Panc1 (cell line): ENCODE measurements at regions not wholly inside any gene's neighbourhood (a gene's known extent, or its start where the extent isn't known, plus 50 kb on each side); places are given as distances from the start of the nearest gene placed in this dataset.
"Not testable (repeated sequence)": the region's sequence is repeated elsewhere in the genome, so short reads cannot be mapped to it uniquely, and the experiment has no call there.

Experiments
- ATAC-seq: fragments of 200-7000 bp; cut with Tn5 transposase; 2 replicates; pipeline ENCODE4 v1.9.1; 2020; ENCODE audit warnings: mild to moderate bottlenecking, moderate library complexity
- BruUV-seq: library from RNA; stranded (reverse); fragments of 400-500 nt; replicated peaks from 2 replicates; lab custom pipeline; 2021; lab: Mats Ljungman, UMichigan
- CTCF ChIA-PET: fragments of 300-600 bp; sonication (Branson Sonifier 250); formaldehyde crosslinking; loops from one replicate; lab custom pipeline; 2022; ENCODE audit warnings: antibody characterized with exemption; lab: Charles Lee
- POLR2A ChIA-PET: fragments of 300-600 bp; sonication (Branson Sonifier 250); formaldehyde crosslinking; loops from one replicate; lab custom pipeline; 2022; ENCODE audit warnings: antibody characterized with exemption; lab: Charles Lee
- DNase-seq: peaks from one replicate; pipeline ENCODE4 v3.0.0-alpha.2; 2010; ENCODE audit warnings: low read depth, low spot score
- H3K27ac ChIP-seq: 2 replicates; pipeline ENCODE4 v1.5.1; 2011; ENCODE audit warnings: mild to moderate bottlenecking, low read length, inconsistent platforms
- H3K27me3 ChIP-seq: fragments of 200-500 bp; sonication (Bioruptor generic); 2 replicates; pipeline ENCODE4 v1.6.0; 2014; ENCODE audit warnings: low read length, inconsistent platforms; ENCODE audit not compliant: control insufficient read depth, insufficient read depth
- H3K36me3 ChIP-seq: fragments of 200-500 bp; sonication (Bioruptor generic); 2 replicates; pipeline ENCODE4 v1.5.1; 2014; ENCODE audit warnings: inconsistent platforms, mild to moderate bottlenecking, low read length, moderate library complexity; ENCODE audit not compliant: control insufficient read depth, insufficient read depth
- H3K4me1 ChIP-seq: 2 replicates; pipeline ENCODE4 v1.5.1; 2011; ENCODE audit warnings: inconsistent platforms, mild to moderate bottlenecking, low read length, moderate library complexity; ENCODE audit not compliant: control insufficient read depth, insufficient read depth
- H3K4me3 ChIP-seq, 2 experiments: 2 replicates each; pipeline ENCODE4 v1.5.1; 2011 to 2012; ENCODE audit warnings: low read depth in 2 of 2, low read length in 2 of 2, mild to moderate bottlenecking in 2 of 2, inconsistent platforms in 1 of 2, moderate library complexity in 1 of 2
- H3K9me3 ChIP-seq: fragments of 200-500 bp; sonication (Bioruptor generic); 2 replicates; pipeline ENCODE4 v1.5.1; 2014; ENCODE audit warnings: low read depth, mild to moderate bottlenecking, inconsistent platforms, low read length, moderate library complexity; ENCODE audit not compliant: control insufficient read depth, insufficient read depth
- POLR2AphosphoS5 ChIP-seq: IDR thresholded peaks from 2 replicates; pipeline ENCODE4 v1.6.1; 2012; ENCODE audit warnings: mild to moderate bottlenecking, low read depth, low read length, moderate library complexity
- SIN3A ChIP-seq: IDR thresholded peaks from 2 replicates; pipeline ENCODE4 v1.6.1; 2012; ENCODE audit warnings: low read depth, mild to moderate bottlenecking, low read length, moderate library complexity, borderline replicate concordance; ENCODE audit not compliant: insufficient read depth
- TCF7L2 ChIP-seq: IDR thresholded peaks from 2 replicates; pipeline ENCODE4 v1.6.1; 2011; ENCODE audit warnings: mild to moderate bottlenecking, low read depth, low read length, inconsistent platforms
- in situ Hi-C: cut with HindIII; loops from 2 replicates; pipeline ENCODE4 v1.10.0; 2016; ENCODE audit warnings: low sequenced_read_pairs, low pct_unique_long_range_greater_than_20kb
- intact Hi-C: fragments of 100-400 bp; cut with micrococcal nuclease; formaldehyde crosslinking; loops from one replicate; pipeline ENCODE4 v1.10.0; 2022; ENCODE audit not compliant: unreplicated experiment
- TF ChIP-seq, protein P1 (sequence below): fragments of 450-650 bp; IDR thresholded peaks from 2 replicates; pipeline ENCODE4 v1.5.1; 2017; ENCODE audit warnings: mild to moderate bottlenecking
- TF ChIP-seq, protein P2 (sequence below), 2 experiments: IDR thresholded peaks; 2 replicates each; pipeline ENCODE4 v1.6.1; 2011 to 2012; ENCODE audit warnings: low read depth in 2 of 2, control low read depth in 1 of 2, low read length in 1 of 2, mild to moderate bottlenecking in 1 of 2, moderate library complexity in 1 of 2; ENCODE audit not compliant: insufficient read depth in 1 of 2

DNA sequence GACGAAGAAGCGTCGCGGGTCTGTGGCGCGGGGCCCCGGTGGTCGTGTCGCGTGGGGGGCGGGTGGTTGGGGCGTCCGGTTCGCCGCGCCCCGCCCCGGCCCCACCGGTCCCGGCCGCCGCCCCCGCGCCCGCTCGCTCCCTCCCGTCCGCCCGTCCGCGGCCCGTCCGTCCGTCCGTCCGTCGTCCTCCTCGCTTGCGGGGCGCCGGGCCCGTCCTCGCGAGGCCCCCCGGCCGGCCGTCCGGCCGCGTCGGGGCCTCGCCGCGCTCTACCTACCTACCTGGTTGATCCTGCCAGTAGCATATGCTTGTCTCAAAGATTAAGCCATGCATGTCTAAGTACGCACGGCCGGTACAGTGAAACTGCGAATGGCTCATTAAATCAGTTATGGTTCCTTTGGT, 1533.5 kb upstream of the TPTE start:
- ATAC-seq, intact Hi-C loops, DNase-seq, H3K9me3 ChIP-seq, in situ Hi-C loops, POLR2A ChIA-PET, H3K4me3 ChIP-seq, H3K36me3 ChIP-seq, CTCF ChIA-PET, H3K27ac ChIP-seq, H3K4me1 ChIP-seq, BruUV-seq, H3K27me3 ChIP-seq: not testable (repeated sequence)

DNA sequence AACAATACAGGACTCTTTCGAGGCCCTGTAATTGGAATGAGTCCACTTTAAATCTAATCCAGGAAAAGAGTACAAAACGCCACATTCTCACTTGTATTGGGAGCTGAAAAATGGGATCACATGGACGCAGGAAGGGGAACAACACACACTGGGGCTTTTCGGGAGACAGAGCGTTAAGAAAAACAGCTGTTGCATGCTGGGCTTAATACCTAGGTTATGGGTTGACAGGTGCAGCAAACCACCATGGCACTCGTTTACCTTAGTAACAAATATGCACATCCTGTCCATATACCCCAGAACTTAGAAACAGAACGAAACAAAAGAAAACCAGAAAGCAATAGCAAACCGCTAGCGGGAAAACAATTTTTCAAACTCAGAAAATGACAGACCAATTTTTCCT, 1532.7 kb upstream of the TPTE start:
- Histone ChIP-seq H3K27ac (no peak overlapping the region), H3K4me3 (no peak overlapping the region), H3K27me3 (no peaks in the 10 kb centered on the region), H3K4me1 (no peaks in the 10 kb centered on the region), H3K36me3 (no peaks in the 10 kb centered on the region), H3K9me3 (no peaks in the 10 kb centered on the region)
- intact Hi-C loops (no loop called here), in situ Hi-C loops (no loop called here)
- TF ChIP-seq SIN3A: no peak
- TF ChIP-seq TCF7L2: no peak
- TF ChIP-seq, protein P1, sequence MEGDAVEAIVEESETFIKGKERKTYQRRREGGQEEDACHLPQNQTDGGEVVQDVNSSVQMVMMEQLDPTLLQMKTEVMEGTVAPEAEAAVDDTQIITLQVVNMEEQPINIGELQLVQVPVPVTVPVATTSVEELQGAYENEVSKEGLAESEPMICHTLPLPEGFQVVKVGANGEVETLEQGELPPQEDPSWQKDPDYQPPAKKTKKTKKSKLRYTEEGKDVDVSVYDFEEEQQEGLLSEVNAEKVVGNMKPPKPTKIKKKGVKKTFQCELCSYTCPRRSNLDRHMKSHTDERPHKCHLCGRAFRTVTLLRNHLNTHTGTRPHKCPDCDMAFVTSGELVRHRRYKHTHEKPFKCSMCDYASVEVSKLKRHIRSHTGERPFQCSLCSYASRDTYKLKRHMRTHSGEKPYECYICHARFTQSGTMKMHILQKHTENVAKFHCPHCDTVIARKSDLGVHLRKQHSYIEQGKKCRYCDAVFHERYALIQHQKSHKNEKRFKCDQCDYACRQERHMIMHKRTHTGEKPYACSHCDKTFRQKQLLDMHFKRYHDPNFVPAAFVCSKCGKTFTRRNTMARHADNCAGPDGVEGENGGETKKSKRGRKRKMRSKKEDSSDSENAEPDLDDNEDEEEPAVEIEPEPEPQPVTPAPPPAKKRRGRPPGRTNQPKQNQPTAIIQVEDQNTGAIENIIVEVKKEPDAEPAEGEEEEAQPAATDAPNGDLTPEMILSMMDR: no peak
- no peak for TF ChIP-seq POLR2AphosphoS5
- TF ChIP-seq, protein P2, sequence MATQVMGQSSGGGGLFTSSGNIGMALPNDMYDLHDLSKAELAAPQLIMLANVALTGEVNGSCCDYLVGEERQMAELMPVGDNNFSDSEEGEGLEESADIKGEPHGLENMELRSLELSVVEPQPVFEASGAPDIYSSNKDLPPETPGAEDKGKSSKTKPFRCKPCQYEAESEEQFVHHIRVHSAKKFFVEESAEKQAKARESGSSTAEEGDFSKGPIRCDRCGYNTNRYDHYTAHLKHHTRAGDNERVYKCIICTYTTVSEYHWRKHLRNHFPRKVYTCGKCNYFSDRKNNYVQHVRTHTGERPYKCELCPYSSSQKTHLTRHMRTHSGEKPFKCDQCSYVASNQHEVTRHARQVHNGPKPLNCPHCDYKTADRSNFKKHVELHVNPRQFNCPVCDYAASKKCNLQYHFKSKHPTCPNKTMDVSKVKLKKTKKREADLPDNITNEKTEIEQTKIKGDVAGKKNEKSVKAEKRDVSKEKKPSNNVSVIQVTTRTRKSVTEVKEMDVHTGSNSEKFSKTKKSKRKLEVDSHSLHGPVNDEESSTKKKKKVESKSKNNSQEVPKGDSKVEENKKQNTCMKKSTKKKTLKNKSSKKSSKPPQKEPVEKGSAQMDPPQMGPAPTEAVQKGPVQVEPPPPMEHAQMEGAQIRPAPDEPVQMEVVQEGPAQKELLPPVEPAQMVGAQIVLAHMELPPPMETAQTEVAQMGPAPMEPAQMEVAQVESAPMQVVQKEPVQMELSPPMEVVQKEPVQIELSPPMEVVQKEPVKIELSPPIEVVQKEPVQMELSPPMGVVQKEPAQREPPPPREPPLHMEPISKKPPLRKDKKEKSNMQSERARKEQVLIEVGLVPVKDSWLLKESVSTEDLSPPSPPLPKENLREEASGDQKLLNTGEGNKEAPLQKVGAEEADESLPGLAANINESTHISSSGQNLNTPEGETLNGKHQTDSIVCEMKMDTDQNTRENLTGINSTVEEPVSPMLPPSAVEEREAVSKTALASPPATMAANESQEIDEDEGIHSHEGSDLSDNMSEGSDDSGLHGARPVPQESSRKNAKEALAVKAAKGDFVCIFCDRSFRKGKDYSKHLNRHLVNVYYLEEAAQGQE (IDR thresholded peaks at IDR 0.05; ENCODE audit: insufficient read depth in 1 of 2, low read depth in 2 of 2, low read length in 1 of 2): no peak
- DNase-seq: peak; percentile 48
- no peak for ATAC-seq
- POLR2A ChIA-PET: no interaction called here
- no TSS peak for BruUV-seq
- CTCF ChIA-PET: no interaction called here

DNA sequence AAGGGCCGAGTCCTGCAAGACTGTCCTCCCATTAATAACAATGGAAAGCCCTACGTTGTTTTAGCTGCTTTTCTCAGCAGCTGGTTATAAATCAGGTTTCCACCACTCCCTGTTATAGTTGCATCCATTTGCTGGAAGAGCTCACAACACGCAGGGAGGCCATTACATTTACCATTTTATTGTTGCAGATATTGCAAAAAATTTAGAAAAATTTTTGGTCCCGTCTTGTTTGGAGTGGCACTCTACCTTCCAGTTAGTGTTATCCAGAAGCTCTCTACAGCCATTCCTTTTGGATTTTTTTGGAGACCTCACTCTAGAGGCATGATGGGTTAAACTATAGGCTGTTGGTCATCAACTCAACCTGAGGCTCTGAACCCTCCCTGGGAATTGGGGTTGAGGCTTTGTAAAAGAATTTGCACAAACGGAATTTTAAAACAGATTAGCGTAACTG, 1532.1 kb upstream of the TPTE start:
- DNase-seq (peak; percentile 69), ATAC-seq (peak; percentile 11)
- no TSS peak for BruUV-seq
- Histone ChIP-seq H3K27ac (no peak overlapping the region), H3K36me3 (no peaks in the 10 kb centered on the region), H3K4me3 (no peak overlapping the region), H3K27me3 (no peaks in the 10 kb centered on the region), H3K4me1 (no peaks in the 10 kb centered on the region), H3K9me3 (no peaks in the 10 kb centered on the region)
- intact Hi-C loops (no loop called here), in situ Hi-C loops (no loop called here)
- TF ChIP-seq SIN3A (no peak), TCF7L2 (no peak), POLR2AphosphoS5 (no peak)
- TF ChIP-seq, protein P2 (IDR thresholded peaks at IDR 0.05; ENCODE audit: insufficient read depth in 1 of 2, low read depth in 2 of 2, low read length in 1 of 2): no peak
- TF ChIP-seq, protein P1: no peak
- ChIA-PET CTCF (no interaction called here), POLR2A (no interaction called here)
